ENCODE measurements at regions not wholly inside any gene's neighbourhood (a gene's known extent, or its start where the extent isn't known, plus 50 kb on each side); places are given as distances from the start of the nearest gene placed in this dataset.
"Not testable (repeated sequence)": the region's sequence is repeated elsewhere in the genome, so short reads cannot be mapped to it uniquely, and the experiment has no call there.

DNA sequence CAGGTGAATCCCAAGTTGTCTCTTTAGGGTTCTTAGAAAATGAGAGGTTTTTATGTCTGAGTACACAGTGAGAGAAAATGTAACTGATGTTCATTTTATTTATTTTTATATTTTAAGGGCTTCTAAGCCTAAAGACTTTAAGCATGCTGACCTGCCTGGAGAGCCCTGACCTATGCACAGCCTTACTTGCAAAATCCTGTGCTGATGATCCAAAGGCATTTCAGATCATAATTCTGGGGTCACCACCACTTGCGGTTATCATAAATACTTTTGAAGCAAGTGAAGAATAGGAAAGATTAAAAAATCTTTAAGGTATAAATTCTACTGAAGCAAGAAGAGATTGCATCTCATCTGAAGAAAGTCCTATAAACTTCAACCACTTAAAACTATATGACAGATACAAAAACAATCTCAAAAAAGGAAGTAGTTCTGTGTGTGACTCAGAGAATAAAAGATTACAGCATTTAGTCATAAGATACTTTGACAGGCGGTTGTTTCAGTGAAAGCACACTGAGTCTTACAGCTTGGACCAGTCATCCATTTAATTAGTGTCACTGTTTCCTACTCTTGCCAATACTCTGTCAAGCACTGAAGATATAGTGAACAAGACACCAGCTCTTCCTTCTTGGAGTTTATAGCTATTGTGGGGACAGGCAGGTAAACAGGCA lies 245.2 kb upstream of the DIPK2B start:
- DNase-seq: peak; percentile 71

DNA sequence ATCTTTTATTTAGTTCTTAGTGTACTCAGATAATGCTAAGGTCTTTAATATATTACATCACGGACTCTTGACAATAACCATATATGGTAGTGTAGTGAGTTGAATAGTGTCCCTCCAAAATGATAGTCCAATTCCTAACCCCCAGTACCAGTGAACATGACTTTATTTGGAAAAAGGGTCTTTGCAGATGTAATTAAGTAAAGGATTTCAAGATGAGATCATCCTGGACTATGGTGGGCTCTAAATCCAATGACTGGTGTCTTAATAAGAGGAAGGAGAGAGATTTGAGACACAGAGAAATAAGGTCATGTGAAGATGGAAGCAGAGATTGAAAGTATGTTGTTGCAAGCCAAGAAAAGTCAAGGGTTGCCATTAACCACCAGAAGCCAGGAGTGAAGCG lies 236.5 kb upstream of the DIPK2B start:
- DNase-seq: no peak

DNA sequence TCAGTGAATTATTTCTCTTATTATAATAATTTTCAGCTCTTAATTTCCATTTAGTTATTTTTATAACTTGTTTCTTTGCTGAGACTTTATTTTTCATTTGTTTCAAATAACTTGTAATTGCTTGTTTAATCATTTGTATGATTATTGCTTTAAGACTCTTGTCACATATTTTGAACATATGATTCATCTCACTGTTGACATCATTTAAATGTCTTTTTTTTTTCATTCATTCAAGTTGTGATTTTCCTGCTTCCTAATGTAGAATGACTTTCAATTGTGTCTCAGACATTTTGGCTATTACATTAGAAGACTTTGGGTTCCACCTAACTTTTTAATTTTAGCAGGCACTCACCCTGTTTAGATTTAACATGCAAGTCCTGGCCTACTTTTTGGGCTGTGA lies 234.8 kb upstream of the DIPK2B start:
- peak; percentile 1 for DNase-seq

DNA sequence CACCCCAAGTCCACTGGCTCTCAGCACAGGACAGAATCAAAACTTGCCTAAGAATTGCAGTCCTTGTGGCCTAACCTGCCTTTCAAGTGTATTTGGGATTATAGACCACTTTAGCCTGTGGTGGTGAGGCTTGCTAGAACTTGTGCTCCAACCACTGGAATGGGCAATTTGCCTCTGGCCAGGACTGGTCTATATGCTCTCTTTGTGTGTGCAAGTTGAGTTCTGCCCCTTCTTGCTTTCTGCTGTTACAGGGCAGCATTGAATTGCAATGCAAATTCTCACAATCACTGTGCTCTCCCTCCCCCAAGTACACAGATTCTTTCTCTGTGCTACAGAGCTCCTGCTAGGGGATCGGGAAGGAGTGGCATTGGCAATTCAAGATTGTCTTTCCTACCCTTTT lies 233.6 kb upstream of the DIPK2B start:
- no peak for DNase-seq

DNA sequence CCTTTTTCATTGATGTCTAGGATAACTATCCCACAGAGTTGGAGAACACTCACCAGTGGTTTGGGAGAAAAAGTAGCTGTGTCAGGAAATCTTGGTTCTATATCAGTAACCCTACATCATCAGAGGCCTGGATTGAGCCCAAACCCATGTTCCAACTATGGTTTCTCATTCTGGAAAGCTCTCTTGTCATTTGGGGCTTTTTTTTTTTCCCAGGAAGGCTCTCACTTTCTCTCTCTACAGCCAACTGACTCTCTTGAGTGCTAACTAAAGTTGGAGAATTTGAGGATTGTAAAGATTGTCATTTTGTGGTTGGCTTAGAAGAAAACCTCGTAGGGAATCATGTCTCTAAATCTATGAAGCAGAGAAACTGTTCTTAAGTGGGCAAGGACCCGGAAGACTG lies 228.2 kb upstream of the DIPK2B start:
- DNase-seq: no peak

DNA sequence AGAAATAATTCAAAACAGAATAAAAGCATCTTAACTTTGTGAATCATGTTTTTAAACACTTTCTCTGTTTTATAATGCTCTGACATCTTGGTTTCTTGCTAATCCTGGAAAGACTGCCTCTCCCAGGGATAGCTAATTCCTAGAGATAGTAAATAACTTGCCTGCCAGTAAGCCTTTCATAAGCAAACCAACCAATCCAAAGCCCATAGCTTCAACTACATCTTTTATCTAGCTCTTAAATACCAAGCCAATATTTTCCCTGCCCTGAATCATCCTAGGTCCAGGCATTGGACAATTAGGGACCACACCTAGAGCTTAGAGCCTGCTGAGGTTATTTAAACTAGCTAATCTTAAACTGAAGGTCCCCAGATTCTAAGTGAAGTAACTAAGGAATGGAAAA lies 223.7 kb upstream of the DIPK2B start:
- no peak for DNase-seq

DNA sequence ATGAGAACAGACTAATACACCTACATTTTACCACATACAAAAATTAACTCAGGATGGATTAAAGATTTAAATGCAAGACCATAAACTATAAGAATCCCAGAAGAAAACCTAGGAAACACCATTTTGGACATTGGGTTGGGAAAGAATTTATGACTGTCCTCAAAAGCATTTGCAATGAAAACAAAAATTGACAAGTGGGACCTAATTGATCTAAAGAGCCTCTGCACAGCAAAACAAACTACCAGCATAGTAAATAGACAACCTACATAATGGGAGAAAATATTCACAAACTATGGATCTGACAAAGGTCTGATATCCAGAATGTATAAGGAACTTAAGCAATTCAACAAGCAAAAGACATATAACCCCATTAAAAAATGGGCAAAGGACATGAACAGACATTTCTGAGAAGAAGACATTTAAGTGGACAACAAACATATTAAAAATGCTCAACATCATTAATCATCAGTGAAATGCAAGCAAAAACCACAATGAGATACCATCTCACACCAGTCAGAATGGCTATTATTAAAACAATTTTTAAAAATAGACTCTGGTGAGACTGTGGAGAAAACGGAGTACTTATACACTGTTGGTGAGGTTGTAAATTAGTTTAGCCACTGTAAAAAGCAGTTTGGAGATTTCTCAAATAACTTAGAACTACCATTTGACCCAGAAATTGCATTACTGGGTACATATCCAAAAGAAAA lies 221.7 kb upstream of the DIPK2B start:
- no peak for DNase-seq

DNA sequence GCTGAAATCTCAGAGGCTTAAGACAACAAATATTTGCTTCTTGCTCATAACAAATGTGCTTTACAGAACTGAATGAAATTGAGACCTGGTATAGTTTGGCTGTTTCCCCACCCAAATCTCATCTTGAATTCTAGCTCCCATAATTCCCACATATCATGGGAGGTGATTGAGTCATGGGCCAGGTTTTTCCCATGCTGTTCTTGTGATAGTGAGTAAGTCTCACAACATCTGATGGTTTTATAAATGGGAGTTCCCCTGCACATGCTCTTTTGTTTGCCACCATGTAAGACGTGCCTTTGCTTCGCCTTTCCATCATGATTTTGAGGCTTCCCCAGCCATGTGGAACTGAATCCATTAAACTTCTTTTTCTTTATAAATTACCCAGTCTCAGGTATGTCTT lies 221.1 kb upstream of the DIPK2B start:
- no peak for DNase-seq

DNA sequence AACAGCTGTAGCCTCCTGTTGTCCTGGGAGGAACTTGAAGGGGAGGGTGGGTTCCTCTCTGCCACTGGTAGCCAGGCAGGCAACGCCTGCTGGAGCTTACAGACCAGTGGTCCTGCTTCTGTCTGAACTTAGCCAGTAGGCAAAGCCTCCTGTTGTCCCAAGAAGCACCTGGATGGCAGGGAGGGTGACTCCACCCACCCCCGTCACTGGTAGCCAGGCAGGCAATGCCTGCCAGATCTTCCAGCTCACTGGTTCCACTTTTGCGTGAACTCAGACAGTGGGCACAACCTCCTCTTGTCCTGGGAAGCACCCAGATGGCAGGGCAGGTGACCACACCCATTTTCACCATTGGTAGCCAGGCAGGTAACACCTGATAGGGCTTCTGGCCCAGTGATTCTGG lies 203.5 kb upstream of the DIPK2B start:
- no peak for DNase-seq

DNA sequence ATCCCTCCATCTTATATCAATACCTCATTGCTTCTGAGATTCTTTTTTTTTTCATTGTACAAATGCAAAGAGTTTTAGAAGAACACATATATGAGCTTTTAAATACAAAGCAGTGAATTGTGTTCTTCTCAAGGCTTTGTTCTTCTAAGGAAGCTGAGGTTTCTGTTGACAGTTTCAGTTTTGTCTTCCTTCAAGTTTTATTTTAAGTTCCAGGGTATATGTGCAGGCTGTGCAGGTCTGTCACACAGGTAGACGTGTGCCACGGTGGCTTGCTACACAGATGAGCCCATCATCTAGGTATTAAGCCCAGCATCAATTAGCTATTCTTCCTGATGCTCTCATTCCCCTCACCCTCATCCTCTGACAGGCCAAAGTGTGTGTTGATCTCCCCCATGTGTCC lies 201.2 kb upstream of the DIPK2B start:
- no peak for DNase-seq

DNA sequence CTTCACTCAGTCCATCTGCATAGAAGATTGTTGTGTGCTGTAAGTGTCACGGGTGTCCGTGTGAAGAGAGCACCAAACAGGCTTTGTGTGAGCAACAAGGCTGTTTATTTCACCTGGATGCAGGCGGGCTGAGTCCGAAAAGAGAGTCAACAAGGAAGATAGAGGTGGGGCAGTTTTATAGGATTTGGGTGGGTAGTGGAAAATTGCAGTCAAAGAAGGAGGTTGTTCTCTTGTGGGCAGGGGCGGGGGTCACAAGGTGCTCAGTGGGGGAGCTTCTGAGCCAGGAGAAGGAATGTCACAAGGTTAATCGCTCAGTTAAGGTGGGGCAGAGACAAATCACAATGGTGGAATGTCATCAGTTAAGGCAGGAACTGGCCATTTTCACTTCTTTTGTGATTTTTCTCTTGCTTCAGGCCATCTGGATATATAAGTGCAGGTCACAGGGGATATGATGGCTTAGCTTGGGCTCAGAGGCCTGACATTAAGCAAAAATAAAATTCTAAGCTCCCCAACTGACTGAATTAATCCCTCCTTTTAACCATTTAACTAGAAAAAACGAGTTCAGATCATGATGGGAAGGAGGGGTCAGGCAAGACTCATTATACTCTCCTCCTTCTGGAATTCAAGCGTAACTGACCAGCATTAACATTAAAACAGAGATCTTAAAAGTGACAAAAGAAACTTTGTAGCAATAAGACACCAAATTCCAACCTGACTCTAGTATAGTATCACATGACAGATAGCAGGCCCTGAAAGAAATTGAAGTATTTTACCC lies 200.5 kb upstream of the DIPK2B start:
- not testable (repeated sequence) for DNase-seq

DNA sequence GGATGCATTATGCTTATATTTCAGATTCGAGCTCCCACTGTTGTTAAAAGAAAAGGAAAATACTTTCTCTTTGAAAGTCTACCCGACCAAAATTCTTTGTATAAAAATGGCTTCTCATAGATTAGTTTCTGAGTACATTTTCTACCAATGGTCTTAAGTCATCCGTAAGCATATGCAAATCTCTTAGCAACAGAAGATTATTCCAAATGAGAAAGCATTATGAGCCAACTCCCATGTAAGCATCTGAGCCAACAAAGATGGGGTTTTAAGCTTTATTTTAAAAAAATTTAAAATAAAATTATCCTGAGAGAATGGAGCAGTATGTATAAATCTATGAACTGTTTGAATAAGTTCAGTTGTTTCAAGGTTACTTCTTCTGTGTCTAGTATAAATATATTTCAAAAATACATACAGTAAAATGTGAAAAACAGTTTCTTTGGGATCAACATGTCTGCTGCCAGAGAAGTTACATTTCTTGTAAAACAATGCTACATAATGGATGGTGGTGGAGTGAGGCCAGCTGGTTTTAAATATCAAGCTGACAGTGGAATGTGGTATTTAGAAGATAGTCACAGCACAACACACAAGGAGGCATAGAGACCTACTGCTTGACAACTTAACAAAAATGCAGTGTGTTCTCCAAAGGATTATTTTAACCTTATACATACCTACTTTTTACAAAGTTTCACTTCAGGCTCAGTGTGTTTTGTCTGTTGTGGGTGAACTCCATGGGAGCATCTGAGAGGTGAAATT lies 199.5 kb upstream of the DIPK2B start:
- DNase-seq: no peak

DNA sequence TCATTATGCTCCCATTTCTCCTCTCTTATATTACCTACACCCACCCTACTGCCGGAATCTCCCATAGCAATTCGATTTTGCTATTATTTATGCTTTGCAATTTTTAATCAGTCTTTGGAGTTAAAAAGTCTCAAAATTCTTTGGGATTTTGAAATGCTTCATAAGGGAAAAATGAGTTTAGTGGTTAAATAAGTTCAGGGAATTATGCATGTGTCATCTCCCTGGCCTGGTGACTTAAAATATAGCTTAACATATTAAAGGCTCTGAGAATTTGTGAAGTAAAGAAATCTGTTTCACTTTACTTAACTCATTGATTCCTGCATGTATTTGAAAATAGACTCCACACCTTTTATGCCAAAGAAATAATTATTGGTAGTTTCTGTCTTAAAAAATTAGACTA lies 185.1 kb upstream of the DIPK2B start:
- no peak for DNase-seq

DNA sequence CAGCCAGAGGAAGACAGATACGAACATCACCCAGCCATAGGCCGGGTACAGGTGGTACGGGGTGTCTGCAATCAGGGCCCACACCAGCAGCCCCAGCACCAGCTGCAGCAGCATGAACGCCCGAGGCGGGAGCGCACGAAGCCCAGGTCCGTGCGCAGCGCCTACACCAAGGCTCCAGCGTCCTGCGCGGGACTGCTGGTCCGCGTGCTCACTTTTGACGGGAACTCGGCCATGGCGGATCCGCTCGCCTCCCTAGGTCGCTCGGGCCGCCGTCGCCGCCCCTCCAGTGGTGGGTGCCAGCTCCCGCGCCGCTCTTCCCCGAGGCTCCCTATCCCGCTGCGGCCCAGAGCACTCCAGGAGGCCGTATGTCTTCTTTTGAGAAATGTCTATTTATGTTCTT lies 181.2 kb upstream of the DIPK2B start:
- no peak for DNase-seq

DNA sequence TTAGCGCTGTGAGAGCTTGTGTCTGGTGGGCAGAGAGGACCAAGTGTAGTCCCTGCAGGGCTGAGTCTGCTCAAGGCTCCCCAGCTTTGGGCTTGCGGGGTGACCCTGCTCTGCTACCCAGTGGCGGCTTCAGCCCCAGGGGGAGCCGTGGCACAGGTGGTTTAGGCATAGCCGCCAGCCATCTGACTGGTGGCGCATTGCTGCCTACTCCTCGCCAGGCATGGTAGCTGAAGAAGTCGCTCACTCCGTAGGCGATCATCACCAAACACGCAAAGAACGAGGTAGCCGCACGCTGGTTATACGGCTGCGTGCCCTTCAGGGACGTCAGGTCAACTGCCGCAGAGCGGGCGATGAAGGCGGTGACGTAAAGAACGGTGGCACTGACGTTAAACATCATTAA lies 180.7 kb upstream of the DIPK2B start:
- DNase-seq: no peak

DNA sequence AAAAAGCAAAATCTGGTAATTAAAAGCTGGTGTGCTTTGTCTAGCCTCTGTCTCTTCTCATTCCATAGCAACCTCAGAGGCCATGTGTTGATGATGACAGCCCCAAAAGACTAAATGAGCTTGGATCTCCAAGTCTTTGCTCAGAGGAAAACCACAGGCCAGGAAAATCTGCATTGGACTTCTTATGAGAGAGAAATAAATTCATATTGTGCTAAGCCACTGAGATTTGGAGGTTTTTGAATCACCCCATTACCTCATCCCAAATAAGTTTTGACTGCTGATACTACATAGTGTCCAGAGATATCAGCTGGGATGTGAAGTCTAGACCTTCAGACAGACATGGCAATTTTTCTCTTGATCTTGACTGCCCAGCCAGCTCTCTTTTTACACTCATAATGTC lies 178.6 kb upstream of the DIPK2B start:
- no peak for DNase-seq

DNA sequence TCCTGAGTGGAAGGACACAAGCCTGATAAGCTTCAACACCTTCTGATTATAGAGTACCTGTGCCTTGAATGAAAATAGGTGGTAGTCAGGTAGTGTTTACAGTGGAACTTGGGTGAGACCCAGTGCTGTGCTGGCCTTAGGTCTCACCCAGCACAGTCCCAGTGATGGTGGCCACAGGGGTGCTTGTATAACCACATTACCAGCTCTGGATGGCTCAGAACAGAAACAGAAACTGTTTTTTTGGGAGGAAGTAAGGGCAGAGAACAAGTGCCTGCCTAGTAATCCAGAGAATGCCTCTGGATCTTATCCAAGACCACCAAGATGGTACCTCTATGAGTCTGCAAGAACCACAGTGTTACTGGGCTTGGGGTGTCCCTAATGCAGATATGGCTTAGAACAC lies 171.5 kb upstream of the DIPK2B start:
- DNase-seq: no peak

DNA sequence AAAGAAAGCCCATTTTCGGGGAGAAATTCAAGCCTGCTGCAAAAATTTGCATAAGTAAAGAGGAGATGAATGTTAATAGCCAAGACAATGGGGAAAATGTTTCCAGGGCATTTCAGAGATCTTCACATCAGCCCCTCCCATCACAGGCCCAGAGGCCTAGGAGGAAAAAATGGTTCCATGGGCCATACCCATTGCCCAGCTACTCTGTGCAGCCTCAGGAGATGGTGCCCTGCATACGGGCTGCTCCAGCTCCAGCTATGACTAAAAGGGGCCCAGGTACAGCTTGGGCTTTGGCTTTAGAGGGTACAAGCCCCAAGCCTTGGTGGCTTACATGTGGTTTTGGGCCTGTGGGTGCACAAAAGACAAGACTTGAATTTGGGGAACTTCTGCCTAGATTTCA lies 168.0 kb upstream of the DIPK2B start:
- DNase-seq: no peak

DNA sequence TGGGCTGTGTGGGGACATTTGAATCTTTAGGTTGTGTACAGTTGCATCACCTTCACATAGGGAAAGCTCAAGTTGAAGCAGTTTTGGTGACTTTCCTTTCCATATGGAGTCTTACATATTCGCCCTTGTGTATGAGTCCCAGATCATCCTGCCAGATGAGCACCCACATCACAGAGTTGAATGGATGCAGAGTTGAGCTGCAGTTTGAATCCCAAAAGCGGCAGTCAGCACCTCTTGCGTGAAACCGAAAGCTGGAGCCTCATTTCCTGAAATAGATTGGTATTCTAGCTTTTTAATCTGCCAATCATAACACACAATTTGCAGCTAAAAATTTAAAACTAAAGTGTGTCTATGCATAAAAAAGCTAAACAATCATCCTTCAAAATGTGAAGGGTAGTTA lies 162.9 kb upstream of the DIPK2B start:
- no peak for DNase-seq

DNA sequence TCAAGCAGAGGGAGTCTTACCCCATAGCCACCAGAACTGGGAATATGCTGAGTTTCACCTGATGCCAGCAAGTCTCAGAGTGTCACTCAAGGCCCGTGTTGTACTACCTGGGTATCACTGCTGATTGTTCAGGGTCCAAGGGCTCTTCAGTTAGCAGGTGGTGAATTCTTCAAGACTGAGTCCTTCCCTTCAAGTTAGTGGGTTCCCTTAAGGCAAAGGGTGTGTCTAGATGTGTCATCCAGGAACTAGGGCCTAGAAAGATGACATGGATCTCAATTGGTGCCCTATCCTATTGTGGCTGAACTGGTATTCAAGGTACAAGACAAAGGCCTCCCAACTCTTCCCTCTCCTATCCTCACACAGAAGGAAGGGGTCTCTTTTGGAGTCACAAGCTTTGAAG lies 159.9 kb upstream of the DIPK2B start:
- no peak for DNase-seq

DNA sequence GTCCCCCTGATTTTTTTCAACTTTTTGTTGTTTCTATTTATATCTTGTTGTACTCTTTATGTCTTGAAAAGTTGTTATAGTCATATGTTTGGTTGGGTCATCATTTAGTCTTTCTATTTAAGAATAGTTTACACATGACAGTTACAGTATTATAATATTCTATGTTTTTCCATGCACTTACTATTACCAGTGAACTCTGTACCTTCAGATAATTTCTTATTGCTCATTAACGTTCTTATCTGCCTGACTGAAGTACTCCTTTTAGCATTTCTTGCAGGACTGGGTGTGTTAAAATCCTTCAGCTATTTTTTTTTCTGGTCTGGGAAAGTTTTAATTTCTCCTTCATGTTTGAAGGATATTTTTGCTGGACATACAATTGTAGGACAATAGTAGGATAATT lies 157.7 kb upstream of the DIPK2B start:
- no peak for DNase-seq

DNA sequence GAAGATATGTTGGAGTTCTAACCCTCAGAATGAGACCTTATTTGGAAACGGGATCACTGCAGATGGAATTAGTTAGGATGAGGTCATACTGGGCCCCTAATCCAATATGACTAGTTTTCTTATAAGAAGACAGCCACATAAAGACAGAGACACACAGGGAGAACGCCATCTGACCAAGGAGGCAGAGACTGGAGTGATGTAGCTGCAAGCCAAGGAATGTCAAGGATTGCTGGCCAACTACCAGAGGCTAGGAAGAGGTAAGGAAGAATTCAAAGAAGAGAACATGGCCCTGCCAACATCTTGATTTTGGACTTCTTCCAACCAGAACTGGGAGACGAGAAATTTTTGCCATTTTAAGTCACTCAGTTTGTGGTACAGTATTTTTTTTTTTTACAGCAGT lies 152.8 kb upstream of the DIPK2B start:
- no peak for DNase-seq

DNA sequence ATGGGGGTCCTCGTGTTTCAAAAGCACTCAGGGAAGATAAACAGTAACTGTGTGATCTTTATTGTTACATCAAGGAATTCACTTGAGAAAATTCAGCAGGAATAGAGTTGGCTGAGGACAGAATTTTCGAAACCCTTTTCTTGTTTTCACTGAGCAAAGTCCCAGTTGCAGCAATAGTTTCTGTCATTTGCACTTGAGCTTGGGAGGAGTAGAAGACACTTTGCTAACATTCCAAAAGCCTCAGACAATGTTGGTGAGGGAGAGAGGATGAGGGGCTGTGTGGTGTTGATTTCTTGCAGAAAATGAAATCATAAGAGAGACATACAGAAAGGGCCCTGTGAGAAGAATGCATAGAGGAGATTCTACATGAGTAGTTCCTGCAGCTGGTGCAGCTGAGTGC lies 151.9 kb upstream of the DIPK2B start:
- no peak for DNase-seq

DNA sequence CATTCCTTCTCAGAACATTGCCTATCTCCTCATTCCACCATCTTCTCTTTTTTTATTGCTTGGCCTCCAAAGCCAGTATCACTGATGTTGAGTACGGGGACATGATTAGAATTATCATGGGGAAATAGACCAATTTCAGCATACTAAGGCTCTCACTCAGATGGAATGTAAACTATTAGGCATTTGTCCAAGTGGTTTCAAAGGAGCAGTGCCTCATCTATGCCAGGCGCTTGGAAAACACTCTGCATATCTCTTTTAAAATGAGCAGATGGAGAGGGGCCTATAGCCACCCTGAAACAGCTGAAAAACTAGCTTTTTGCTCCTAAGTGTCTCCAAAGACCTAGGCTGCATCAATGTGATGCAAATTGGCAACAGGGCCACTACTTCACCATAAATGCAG lies 150.8 kb upstream of the DIPK2B start:
- no peak for DNase-seq

Measured in kidney glomerular epithelial cell (primary cell).